ENCODE measurements at regions not wholly inside any gene's neighbourhood (a gene's known extent, or its start where the extent isn't known, plus 50 kb on each side); places are given as distances from the start of the nearest gene placed in this dataset.

GRCh38 chr1:194816859-194817258 lies 1630.4 kb upstream of the B3GALT2 start:
- no peak for TF ChIP-seq CTCF (IDR thresholded peaks at IDR 0.05; ENCODE audit: borderline replicate concordance, extremely low read depth, low read length, poor library complexity, severe bottlenecking)
- no peak for TF ChIP-seq EZH2 (IDR thresholded peaks at IDR 0.05; ENCODE audit: borderline replicate concordance, low read depth, low read length, severe bottlenecking)
